HCT116 (cell line): ENCODE measurements at regions not wholly inside any gene's neighbourhood (a gene's known extent, or its start where the extent isn't known, plus 50 kb on each side); places are given as distances from the start of the nearest gene placed in this dataset.

ENCODE experiments used
- ATAC-seq: fragments of 200-7000 bp; cut with Tn5 transposase; 2 replicates; pipeline ENCODE4 v1.9.1; 2020; ENCODE audit warnings: mild to moderate bottlenecking, moderate library complexity
- BruUV-seq: library from RNA; stranded (reverse); fragments of 400-500 nt; replicated peaks from 2 replicates; lab custom pipeline; 2021; lab: Mats Ljungman, UMichigan
- CTCF ChIA-PET: fragments of 300-600 bp; sonication (Branson Sonifier 250); formaldehyde crosslinking; loops from one replicate; lab custom pipeline; 2021; ENCODE audit warnings: antibody characterized with exemption; lab: Charles Lee
- POLR2A ChIA-PET: fragments of 300-600, 350-600 bp; sonication (Branson Sonifier 250); formaldehyde crosslinking; loops from one replicate; lab custom pipeline; 2021; ENCODE audit warnings: antibody characterized with exemption; lab: Charles Lee
- RAD21 ChIA-PET, 2 experiments: fragments of 300-600 bp; sonication (Branson Sonifier 250); formaldehyde crosslinking; loops; one replicate each; lab custom pipeline; 2023; ENCODE audit warnings: low total read pairs in 2 of 2; ENCODE audit not compliant: uncharacterized antibody in 2 of 2, unreplicated experiment in 2 of 2, low non-redundant PET in 1 of 2; lab: Charles Lee
- DNase-seq: peaks from one replicate; pipeline ENCODE4 v3.0.0-alpha.2; 2010; ENCODE audit warnings: low read depth, low spot score
- H2AFZ ChIP-seq: fragments of 200-600 bp; shearing (Covaris generic), sonication (generic); 2 replicates; pipeline ENCODE4 v1.6.1; 2017; ENCODE audit warnings: low read depth, mixed run types, mixed read lengths, antibody characterized with exemption, low read length; ENCODE audit not compliant: poor library complexity, severe bottlenecking
- H3K27ac ChIP-seq: 2 replicates; pipeline ENCODE4 v1.5.1; 2012; ENCODE audit warnings: low read depth, low read length
- H3K27me3 ChIP-seq: fragments of 200-600 bp; sonication (generic); 2 replicates; pipeline ENCODE4 v1.6.1; 2016; ENCODE audit warnings: mixed run types, low read length, mixed read lengths; ENCODE audit not compliant: insufficient read depth
- H3K36me3 ChIP-seq, 2 experiments: fragments of 200-500 bp in 1 of 2; fragments of 200-600 bp in 1 of 2; sonication (Bioruptor generic) in 1 of 2; sonication (generic) in 1 of 2; 2 replicates each; pipeline versions ENCODE4 v1.5.1 to v1.6.1; 2014 to 2016; ENCODE audit warnings: low read length in 2 of 2, inconsistent platforms in 1 of 2, mixed read lengths in 1 of 2, mixed run types in 1 of 2; ENCODE audit not compliant: insufficient read depth in 2 of 2, control insufficient read depth in 1 of 2
- H3K4me1 ChIP-seq, 2 experiments: fragments of 200-600 bp in 1 of 2; sonication (generic) in 1 of 2; 2 replicates each; pipeline versions ENCODE4 v1.5.1 to v1.6.1; 2012 to 2017; ENCODE audit warnings: low read length in 2 of 2, inconsistent platforms in 1 of 2, mild to moderate bottlenecking in 1 of 2, mixed read lengths in 1 of 2, mixed run types in 1 of 2, moderate library complexity in 1 of 2; ENCODE audit not compliant: insufficient read depth in 2 of 2, control insufficient read depth in 1 of 2
- H3K4me2 ChIP-seq: fragments of 200-600 bp; sonication (generic); 2 replicates; pipeline ENCODE4 v1.6.1; 2017; ENCODE audit warnings: mixed run types, low read length, mixed read lengths
- H3K4me3 ChIP-seq, 2 experiments: fragments of 200-600 bp in 1 of 2; sonication (generic) in 1 of 2; replicated peaks in 1 of 2; 2 replicates each; pipeline ENCODE4 v1.5.1; 2011 to 2016; ENCODE audit warnings: low read length in 2 of 2, control low read depth in 1 of 2, low read depth in 1 of 2, mild to moderate bottlenecking in 1 of 2, mixed read lengths in 1 of 2, mixed run types in 1 of 2
- H3K79me2 ChIP-seq: fragments of 200-600 bp; sonication (generic); 2 replicates; pipeline ENCODE4 v1.6.1; 2017; ENCODE audit warnings: mild to moderate bottlenecking, mixed run types, low read length, moderate library complexity, mixed read lengths; ENCODE audit not compliant: insufficient read depth
- H3K9ac ChIP-seq: fragments of 200-600 bp; sonication (generic); 2 replicates; pipeline ENCODE4 v1.6.1; 2016; ENCODE audit warnings: low read length, mixed read lengths
- H3K9me2 ChIP-seq: fragments of 200-600 bp; sonication (generic), shearing (Covaris generic); 2 replicates; pipeline ENCODE4 v1.6.1; 2017; ENCODE audit warnings: mixed run types, mild to moderate bottlenecking, moderate library complexity; ENCODE audit not compliant: insufficient read depth
- H3K9me3 ChIP-seq, 2 experiments: fragments of 200-500 bp in 1 of 2; fragments of 200-600 bp in 1 of 2; sonication (Bioruptor generic) in 1 of 2; sonication (generic) in 1 of 2; 2 replicates each; pipeline ENCODE4 v1.6.1; 2014 to 2017; ENCODE audit warnings: low read length in 2 of 2, mixed read lengths in 2 of 2, inconsistent platforms in 1 of 2, low read depth in 1 of 2, mild to moderate bottlenecking in 1 of 2, mixed run types in 1 of 2, moderate library complexity in 1 of 2; ENCODE audit not compliant: control insufficient read depth in 1 of 2, insufficient read depth in 1 of 2
- H4K20me1 ChIP-seq: fragments of 200-600 bp; sonication (generic), shearing (Covaris generic); 2 replicates; pipeline ENCODE4 v1.6.1; 2017; ENCODE audit warnings: mixed run types, mild to moderate bottlenecking, moderate library complexity; ENCODE audit not compliant: insufficient read depth
- ATF3 ChIP-seq: IDR thresholded peaks from 2 replicates; pipeline ENCODE4 v1.6.1; 2012
- CBX3 ChIP-seq: IDR thresholded peaks from 2 replicates; pipeline ENCODE4 v1.6.1; 2012; ENCODE audit warnings: low read depth
- CEBPB ChIP-seq: IDR thresholded peaks from 2 replicates; pipeline ENCODE4 v1.6.1; 2012; ENCODE audit warnings: low read depth
- CTCF ChIP-seq, 3 experiments: fragments of 200-600 bp in 1 of 3; sonication (generic) in 1 of 3; IDR thresholded peaks in 2 of 3; conservative IDR thresholded peaks in 1 of 3; 2 replicates each; pipeline ENCODE4 v1.5.1; 2012 to 2017; ENCODE audit warnings: low read depth in 2 of 3, low read length in 2 of 3, antibody characterized with exemption in 1 of 3, borderline replicate concordance in 1 of 3, control low read depth in 1 of 3, mild to moderate bottlenecking in 1 of 3, mixed read lengths in 1 of 3, mixed run types in 1 of 3, moderate library complexity in 1 of 3; ENCODE audit not compliant: insufficient read depth in 1 of 3
- EGR1 ChIP-seq: IDR thresholded peaks from 2 replicates; pipeline ENCODE4 v1.6.1; 2012; ENCODE audit warnings: low read depth
- ELF1 ChIP-seq: IDR thresholded peaks from 2 replicates; pipeline ENCODE4 v1.6.1; 2012; ENCODE audit warnings: low read depth, borderline replicate concordance
- EZH2 ChIP-seq: fragments of 200-600 bp; sonication (generic); IDR thresholded peaks from 2 replicates; pipeline ENCODE4 v1.6.1; 2017; ENCODE audit warnings: antibody characterized with exemption, mixed run types
- EZH2phosphoT487 ChIP-seq: fragments of 200-600 bp; IDR thresholded peaks from 2 replicates; pipeline ENCODE4 v1.6.1; 2018; ENCODE audit warnings: antibody characterized with exemption, borderline replicate concordance
- FOSL1 ChIP-seq: IDR thresholded peaks from 2 replicates; pipeline ENCODE4 v1.6.1; 2012; ENCODE audit warnings: low read depth
- JUND ChIP-seq: IDR thresholded peaks from 2 replicates; pipeline ENCODE4 v1.6.1; 2012
- POLR2A ChIP-seq: IDR thresholded peaks from 2 replicates; pipeline ENCODE4 v1.7.0; 2011; ENCODE audit warnings: borderline replicate concordance; ENCODE audit not compliant: insufficient read depth, insufficient read length; ENCODE audit errors: extremely low read depth
- POLR2AphosphoS5 ChIP-seq: IDR thresholded peaks from 2 replicates; pipeline ENCODE4 v1.6.1; 2011; ENCODE audit warnings: mild to moderate bottlenecking, low read depth, low read length, moderate library complexity
- SIN3A ChIP-seq: IDR thresholded peaks from 2 replicates; pipeline ENCODE4 v1.6.1; 2012; ENCODE audit warnings: low read depth
- SP1 ChIP-seq: IDR thresholded peaks from 2 replicates; pipeline ENCODE4 v1.6.1; 2012; ENCODE audit warnings: low read depth
- SRF ChIP-seq: IDR thresholded peaks from 2 replicates; pipeline ENCODE4 v1.6.1; 2012; ENCODE audit warnings: low read depth
- TCF7L2 ChIP-seq: IDR thresholded peaks from 2 replicates; pipeline ENCODE4 v1.7.0; 2011; ENCODE audit warnings: borderline replicate concordance, inconsistent platforms; ENCODE audit not compliant: insufficient read depth, insufficient read length; ENCODE audit errors: extremely low read depth
- YY1 ChIP-seq: IDR thresholded peaks from 2 replicates; pipeline ENCODE4 v1.6.1; 2011; ENCODE audit warnings: low read length, low read depth, moderate library complexity, mild to moderate bottlenecking; ENCODE audit not compliant: insufficient replicate concordance; ENCODE audit errors: extremely low read depth
- ZFX ChIP-seq: fragments of 450-650 bp; IDR thresholded peaks from 2 replicates; pipeline ENCODE4 v1.6.1; 2017
- ZNF274 ChIP-seq: fragments of 200-500 bp; sonication (Bioruptor generic); IDR thresholded peaks from 2 replicates; pipeline ENCODE4 v1.6.1; 2014; ENCODE audit warnings: mild to moderate bottlenecking, low read depth, low read length, inconsistent platforms
- intact Hi-C: fragments of 100-400 bp; cut with micrococcal nuclease; formaldehyde crosslinking; loops from 2 replicates; pipeline ENCODE4 v1.10.0; 2022

GRCh38 chr2:34474646-34475045, 875.5 kb upstream of the FAM98A start (continued):
- TF ChIP-seq TCF7L2 = no peak
- no peak for TF ChIP-seq CBX3
- no peak for TF ChIP-seq POLR2A
- TF ChIP-seq, all 23 proteins: peak for 0

- Histone ChIP-seq H3K9me3 (peaks cover 0 to 10% of the 10 kb centered on the region in 2 experiments; a peak in 3 of 4 replicates), H3K9me2 (no peaks in the 10 kb centered on the region), H3K4me2 (no peak overlapping the region), H4K20me1 (no peaks in the 10 kb centered on the region), H3K79me2 (no peaks in the 10 kb centered on the region), H3K4me1 (no peaks in the 10 kb centered on the region), H3K9ac (no peak overlapping the region)
- POLR2A ChIA-PET = no interaction called here
- CTCF ChIA-PET = no interaction called here
- TF ChIP-seq ATF3 (no peak), CBX3 (no peak), EZH2phosphoT487 (no peak), POLR2AphosphoS5 (no peak), POLR2A (no peak), SIN3A (no peak), ELF1 (no peak), EGR1 (no peak), ZFX (no peak), JUND (no peak), FOSL1 (no peak), CTCF (IDR thresholded peaks at IDR 0.05 in 2 of 3, conservative IDR thresholded peaks at IDR 0.05 in 1 of 3; ENCODE audit: borderline replicate concordance in 1 of 3, insufficient read depth in 1 of 3, low read depth in 2 of 3, low read length in 2 of 3) (no peak), SP1 (no peak), SRF (no peak), EZH2 (no peak), ZNF274 (no peak), CEBPB (no peak), YY1 (no peak), TCF7L2 (no peak)
- TF ChIP-seq, all 23 proteins: peak for 0
- Histone ChIP-seq H3K36me3 (no peaks in the 10 kb centered on the region), H3K4me3 (no peak overlapping the region), H3K27ac (no peak overlapping the region), H3K27me3 (no peaks in the 10 kb centered on the region), H2AFZ (no peak overlapping the region)
- no peak for DNase-seq
- no peak for ATAC-seq
- intact Hi-C loops = no loop called here
- no TSS peak for BruUV-seq
- RAD21 ChIA-PET = no interaction called here
These were observed 848.0 kb upstream of the FAM98A start for GRCh38 chr2:34447097-34447496.
